HepG2 (cell line): ENCODE measurements at regions not wholly inside any gene's neighbourhood (a gene's known extent, or its start where the extent isn't known, plus 50 kb on each side); places are given as distances from the start of the nearest gene placed in this dataset.

ENCODE experiments used
- CHD4 ChIP-seq: fragments of 200-600 bp; sonication (generic); IDR thresholded peaks from 2 replicates; pipeline ENCODE4 v1.7.0; 2017; ENCODE audit warnings: mild to moderate bottlenecking, low read length, borderline replicate concordance
- GABPB1 ChIP-seq: IDR thresholded peaks from 2 replicates; pipeline ENCODE4 v1.6.1; 2016; ENCODE audit warnings: mild to moderate bottlenecking, missing genetic modification reagents, moderate library complexity, missing compliant biosample characterization
- GFI1 ChIP-seq: sonication (generic); formaldehyde crosslinking; IDR thresholded peaks from 2 replicates; pipeline ENCODE4 v1.5.0; 2020; ENCODE audit warnings: missing genetic modification reagents, mild to moderate bottlenecking, borderline replicate concordance
- KAT2B ChIP-seq: fragments of 150-350 bp; IDR thresholded peaks from 2 replicates; pipeline ENCODE4 v1.6.1; 2014; ENCODE audit warnings: low read depth, low read length, borderline replicate concordance
- KDM1A ChIP-seq: IDR thresholded peaks from 2 replicates; pipeline ENCODE4 v1.6.1; 2016; ENCODE audit warnings: missing compliant biosample characterization
- MYNN ChIP-seq: sonication (generic); formaldehyde crosslinking; IDR thresholded peaks from 2 replicates; pipeline ENCODE4 v1.4.0; 2020; ENCODE audit warnings: mild to moderate bottlenecking, low read depth, missing genetic modification reagents
- NCOA5 ChIP-seq: sonication (generic); formaldehyde crosslinking; IDR thresholded peaks from 2 replicates; pipeline ENCODE4 v1.4.0; 2020; ENCODE audit warnings: missing genetic modification reagents
- NR2F6 ChIP-seq, 2 experiments: IDR thresholded peaks; 2 replicates each; pipeline ENCODE4 v1.6.1; 2016; ENCODE audit warnings: antibody characterized with exemption in 1 of 2, mild to moderate bottlenecking in 1 of 2
- POLR2AphosphoS2 ChIP-seq: IDR thresholded peaks from 2 replicates; pipeline ENCODE4 v1.6.1; 2011; ENCODE audit warnings: low read depth, low read length, improper control_type of control experiment
- SSRP1 ChIP-seq: IDR thresholded peaks from 2 replicates; pipeline ENCODE4 v1.6.1; 2016; ENCODE audit warnings: control low read depth
- ZBTB40 ChIP-seq, 2 experiments: fragments of 450-650 bp in 1 of 2; sonication (generic) in 1 of 2; formaldehyde crosslinking in 1 of 2; IDR thresholded peaks; 2 replicates each; pipeline versions ENCODE4 v1.6.1 to v1.8.0; 2016 to 2022; ENCODE audit warnings: antibody characterized with exemption in 1 of 2, mild to moderate bottlenecking in 1 of 2, missing genetic modification reagents in 1 of 2
- ZFP37 ChIP-seq: sonication (generic); formaldehyde crosslinking; IDR thresholded peaks from 2 replicates; pipeline ENCODE4 v1.4.0; 2020; ENCODE audit warnings: missing genetic modification reagents, borderline replicate concordance
- ZMYM2 ChIP-seq: sonication (generic); formaldehyde crosslinking; IDR thresholded peaks from 2 replicates; pipeline ENCODE4 v1.8.0; 2022; ENCODE audit warnings: mild to moderate bottlenecking, missing genetic modification reagents
- ZNF256 ChIP-seq: sonication (generic); formaldehyde crosslinking; conservative IDR thresholded peaks from 2 replicates; pipeline ENCODE4 v1.4.0; 2020; ENCODE audit warnings: missing genetic modification reagents
- ZNF704 ChIP-seq: sonication (generic); formaldehyde crosslinking; IDR thresholded peaks from 2 replicates; pipeline ENCODE4 v1.8.1; 2023; ENCODE audit warnings: mild to moderate bottlenecking, inconsistent platforms, moderate library complexity, missing genetic modification reagents, borderline replicate concordance
- ZNF766 ChIP-seq: sonication (generic); formaldehyde crosslinking; IDR thresholded peaks from 2 replicates; pipeline ENCODE4 v1.5.0; 2020; ENCODE audit warnings: missing genetic modification reagents, borderline replicate concordance
- TF ChIP-seq, protein P1 (sequence below): sonication (generic); formaldehyde crosslinking; IDR thresholded peaks from 2 replicates; pipeline ENCODE4 v1.8.1; 2022; ENCODE audit warnings: low read depth, mild to moderate bottlenecking, missing genetic modification reagents

- TF ChIP-seq ZBTB40 (IDR thresholded peaks at IDR 0.05) (no peak), ZBTB40 (CRISPR knock-in tag; IDR thresholded peaks at IDR 0.05) (no peak), KAT2B (no peak), ZNF704 (no peak), ZNF766 (no peak), ZMYM2 (CRISPR knock-in tag) (no peak), GFI1 (CRISPR knock-in tag) (no peak), MYNN (no peak), ZNF256 (CRISPR knock-in tag) (no peak), NCOA5 (CRISPR knock-in tag) (no peak), ZFP37 (CRISPR knock-in tag) (no peak), NR2F6 (IDR thresholded peaks at IDR 0.05) (0 out of 2 replicates have a peak, but pooled peaks have one; percentile 10), NR2F6 (CRISPR knock-in tag; IDR thresholded peaks at IDR 0.05) (peak; percentile 31; the same call in 1 of the 2 replicates), POLR2AphosphoS2 (no peak), SSRP1 (CRISPR knock-in tag) (no peak), KDM1A (CRISPR knock-in tag) (no peak), GABPB1 (no peak), CHD4 (no peak)
- TF ChIP-seq, protein P1, sequence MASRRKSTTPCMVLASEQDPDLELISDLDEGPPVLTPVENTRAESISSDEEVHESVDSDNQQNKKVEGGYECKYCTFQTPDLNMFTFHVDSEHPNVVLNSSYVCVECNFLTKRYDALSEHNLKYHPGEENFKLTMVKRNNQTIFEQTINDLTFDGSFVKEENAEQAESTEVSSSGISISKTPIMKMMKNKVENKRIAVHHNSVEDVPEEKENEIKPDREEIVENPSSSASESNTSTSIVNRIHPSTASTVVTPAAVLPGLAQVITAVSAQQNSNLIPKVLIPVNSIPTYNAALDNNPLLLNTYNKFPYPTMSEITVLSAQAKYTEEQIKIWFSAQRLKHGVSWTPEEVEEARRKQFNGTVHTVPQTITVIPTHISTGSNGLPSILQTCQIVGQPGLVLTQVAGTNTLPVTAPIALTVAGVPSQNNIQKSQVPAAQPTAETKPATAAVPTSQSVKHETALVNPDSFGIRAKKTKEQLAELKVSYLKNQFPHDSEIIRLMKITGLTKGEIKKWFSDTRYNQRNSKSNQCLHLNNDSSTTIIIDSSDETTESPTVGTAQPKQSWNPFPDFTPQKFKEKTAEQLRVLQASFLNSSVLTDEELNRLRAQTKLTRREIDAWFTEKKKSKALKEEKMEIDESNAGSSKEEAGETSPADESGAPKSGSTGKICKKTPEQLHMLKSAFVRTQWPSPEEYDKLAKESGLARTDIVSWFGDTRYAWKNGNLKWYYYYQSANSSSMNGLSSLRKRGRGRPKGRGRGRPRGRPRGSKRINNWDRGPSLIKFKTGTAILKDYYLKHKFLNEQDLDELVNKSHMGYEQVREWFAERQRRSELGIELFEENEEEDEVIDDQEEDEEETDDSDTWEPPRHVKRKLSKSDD (CRISPR knock-in tag): no peak
Observed at GRCh38 chr5:5040712-5041111, 99.4 kb upstream of the ADAMTS16 start (continued).
